ENCODE measurements at regions not wholly inside any gene's neighbourhood (a gene's known extent, or its start where the extent isn't known, plus 50 kb on each side); places are given as distances from the start of the nearest gene placed in this dataset.

GRCh38 chr2:222993920-222994650 is 57.9 kb upstream of the KCNE4 start:
- peak; percentile 73 for DNase-seq

DNA sequence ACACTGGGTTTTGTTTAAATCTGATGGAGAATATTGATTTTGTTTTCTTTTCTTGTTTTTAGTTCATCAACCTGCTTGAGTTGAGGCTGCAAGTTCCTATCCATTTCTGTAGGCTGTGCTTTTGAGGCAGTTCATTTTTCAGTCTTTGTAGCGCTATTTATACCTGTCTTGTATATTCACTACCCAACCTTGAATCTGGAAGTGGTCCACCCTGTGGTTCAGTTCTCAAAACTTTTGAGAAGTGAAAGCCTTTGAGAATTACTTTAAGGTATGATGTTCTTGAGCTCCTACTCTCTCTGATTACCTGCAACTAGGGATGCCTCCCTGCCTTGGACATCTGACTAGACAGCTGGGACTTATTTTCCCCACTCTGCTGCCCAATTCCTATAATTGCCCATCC is 53.5 kb upstream of the KCNE4 start:
- DNase-seq = no peak

- DNase-seq = no peak
Measured at GRCh38 chr2:223000872-223001796, 50.9 kb upstream of the KCNE4 start.

DNA sequence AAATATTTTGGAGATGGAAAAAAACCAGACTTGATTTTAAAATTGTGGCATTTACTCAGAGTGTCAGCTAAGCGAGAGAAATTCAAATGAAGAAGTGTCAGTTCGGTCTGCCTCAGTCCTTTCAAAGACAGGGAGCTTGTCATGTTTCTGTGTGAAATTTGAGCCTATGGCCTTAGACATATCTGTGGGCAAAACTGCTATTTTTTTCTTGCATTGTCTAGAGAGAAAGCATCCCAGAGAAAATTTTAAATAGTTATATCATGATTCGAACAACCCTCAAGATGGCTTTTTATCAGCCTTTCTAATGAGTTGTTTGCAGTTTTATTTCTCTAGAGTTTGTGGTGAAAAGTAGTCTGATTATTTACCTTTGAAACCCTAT is 50.2 kb upstream of the KCNE4 start:
- no peak for DNase-seq

Data from right forelimb (tissue), 1 donor.